HepG2 (cell line): ENCODE measurements at regions not wholly inside any gene's neighbourhood (a gene's known extent, or its start where the extent isn't known, plus 50 kb on each side); places are given as distances from the start of the nearest gene placed in this dataset.

Experiments
- ATF5 ChIP-seq: sonication (generic); formaldehyde crosslinking; IDR thresholded peaks from 2 replicates; pipeline ENCODE4 v1.4.0; 2020; ENCODE audit warnings: mild to moderate bottlenecking, low read depth, missing genetic modification reagents
- DZIP1 ChIP-seq: sonication (generic); formaldehyde crosslinking; IDR thresholded peaks from 2 replicates; pipeline ENCODE4 v1.5.0; 2020; ENCODE audit warnings: mild to moderate bottlenecking, missing genetic modification reagents
- JUND ChIP-seq: sonication (generic); formaldehyde crosslinking; IDR thresholded peaks from 2 replicates; pipeline ENCODE4 v1.8.0; 2022; ENCODE audit warnings: mild to moderate bottlenecking, missing genetic modification reagents
- POGK ChIP-seq: sonication (generic); formaldehyde crosslinking; conservative IDR thresholded peaks from 2 replicates; pipeline ENCODE4 v1.8.0; 2022; ENCODE audit warnings: mild to moderate bottlenecking, moderate library complexity, missing genetic modification reagents
- RBAK ChIP-seq: sonication (generic); formaldehyde crosslinking; IDR thresholded peaks from 2 replicates; pipeline ENCODE4 v1.5.1; 2020; ENCODE audit warnings: mild to moderate bottlenecking, missing genetic modification reagents
- TFDP1 ChIP-seq: IDR thresholded peaks from 2 replicates; pipeline ENCODE4 v1.6.1; 2016; ENCODE audit warnings: missing compliant biosample characterization, missing genetic modification reagents, borderline replicate concordance
- TFE3 ChIP-seq: IDR thresholded peaks from 2 replicates; pipeline ENCODE4 v1.6.1; 2016
- ZBTB7B ChIP-seq: sonication (generic); formaldehyde crosslinking; IDR thresholded peaks from 2 replicates; pipeline ENCODE4 v1.4.0; 2020; ENCODE audit warnings: missing genetic modification reagents
- ZFP62 ChIP-seq: sonication (generic); formaldehyde crosslinking; IDR thresholded peaks from 2 replicates; pipeline ENCODE4 v1.4.0; 2020; ENCODE audit warnings: missing genetic modification reagents
- ZHX2 ChIP-seq, 2 experiments: sonication (generic) in 1 of 2; formaldehyde crosslinking in 1 of 2; IDR thresholded peaks; 2 replicates each; pipeline versions ENCODE4 v1.6.1 to v1.9.0; 2014 to 2022; ENCODE audit warnings: antibody characterized with exemption in 1 of 2, borderline replicate concordance in 1 of 2, inconsistent platforms in 1 of 2, low read depth in 1 of 2, missing genetic modification reagents in 1 of 2
- ZNF232 ChIP-seq: sonication (generic); formaldehyde crosslinking; IDR thresholded peaks from 2 replicates; pipeline ENCODE4 v1.4.0; 2020; ENCODE audit warnings: missing genetic modification reagents, borderline replicate concordance
- ZNF768 ChIP-seq: sonication (generic); formaldehyde crosslinking; IDR thresholded peaks from 2 replicates; pipeline ENCODE4 v1.4.0; 2020; ENCODE audit warnings: missing genetic modification reagents
- ZSCAN21 ChIP-seq: sonication (generic); formaldehyde crosslinking; IDR thresholded peaks from 2 replicates; pipeline ENCODE4 v1.8.0; 2022; ENCODE audit warnings: mild to moderate bottlenecking, missing genetic modification reagents, moderate library complexity, borderline replicate concordance

- no peak for TF ChIP-seq ZHX2 (IDR thresholded peaks at IDR 0.05; ENCODE audit: low read depth)
- no peak for TF ChIP-seq ZHX2 (CRISPR knock-in tag; IDR thresholded peaks at IDR 0.05; ENCODE audit: borderline replicate concordance)
- no peak for TF ChIP-seq ZSCAN21 (CRISPR knock-in tag)
- no peak for TF ChIP-seq DZIP1 (CRISPR knock-in tag)
- peak; percentile 65; the same call in 1 of the 2 replicates for TF ChIP-seq ZBTB7B (CRISPR knock-in tag)
- no peak for TF ChIP-seq ATF5 (CRISPR knock-in tag)
- peak; percentile 36; the same call in 1 of the 2 replicates for TF ChIP-seq TFDP1 (CRISPR knock-in tag)
- TF ChIP-seq TFE3 (CRISPR knock-in tag): 0 out of 2 replicates have a peak, but pooled peaks have one; percentile 17
- TF ChIP-seq JUND (CRISPR knock-in tag): no peak
- no peak for TF ChIP-seq POGK (CRISPR knock-in tag)
- TF ChIP-seq ZFP62 (CRISPR knock-in tag): no peak
- no peak for TF ChIP-seq ZNF232 (CRISPR knock-in tag)
- peak; percentile 50; the same call in 1 of the 2 replicates for TF ChIP-seq ZNF768
- no peak for TF ChIP-seq RBAK (CRISPR knock-in tag)
Measured at GRCh38 chr16:87203060-87203656, 114.0 kb downstream of the C16orf95 start (continued).
